ENCODE measurements at regions not wholly inside any gene's neighbourhood (a gene's known extent, or its start where the extent isn't known, plus 50 kb on each side); places are given as distances from the start of the nearest gene placed in this dataset.

DNA sequence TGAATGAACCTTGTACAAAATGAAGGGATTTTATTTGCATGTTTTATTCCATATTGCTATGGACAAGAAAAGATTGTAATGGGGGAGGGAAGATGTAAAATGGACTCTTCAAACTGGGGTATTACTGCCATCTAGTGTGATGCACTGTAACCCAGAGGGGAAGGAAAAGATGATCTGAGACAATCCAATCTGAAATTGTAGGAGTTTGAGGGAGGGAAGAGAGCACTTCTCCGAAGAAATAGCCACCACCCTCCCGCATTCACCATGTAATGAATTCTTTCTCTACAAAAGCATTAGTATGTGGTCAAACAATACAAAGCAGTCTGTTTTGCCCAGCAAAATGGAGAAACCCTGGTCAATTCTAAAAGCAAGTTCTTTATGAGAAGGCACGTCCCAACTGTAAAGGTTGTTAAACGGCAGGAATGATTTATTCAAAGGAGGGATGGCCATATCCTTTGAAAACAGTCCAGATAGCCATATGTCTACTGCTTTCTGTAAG, 679.5 kb upstream of the NRSN1 start:
- FAIRE-seq (no peak), DNase-seq (ENCODE audit: insufficient read length, low spot score) (no peak)

GRCh38 chr6:23447731-23448130, 678.3 kb upstream of the NRSN1 start:
- FAIRE-seq = no peak
- DNase-seq (ENCODE audit: insufficient read length, low spot score) = no peak

GRCh38 chr6:23448281-23448680, 677.7 kb upstream of the NRSN1 start:
- FAIRE-seq = no peak

DNA sequence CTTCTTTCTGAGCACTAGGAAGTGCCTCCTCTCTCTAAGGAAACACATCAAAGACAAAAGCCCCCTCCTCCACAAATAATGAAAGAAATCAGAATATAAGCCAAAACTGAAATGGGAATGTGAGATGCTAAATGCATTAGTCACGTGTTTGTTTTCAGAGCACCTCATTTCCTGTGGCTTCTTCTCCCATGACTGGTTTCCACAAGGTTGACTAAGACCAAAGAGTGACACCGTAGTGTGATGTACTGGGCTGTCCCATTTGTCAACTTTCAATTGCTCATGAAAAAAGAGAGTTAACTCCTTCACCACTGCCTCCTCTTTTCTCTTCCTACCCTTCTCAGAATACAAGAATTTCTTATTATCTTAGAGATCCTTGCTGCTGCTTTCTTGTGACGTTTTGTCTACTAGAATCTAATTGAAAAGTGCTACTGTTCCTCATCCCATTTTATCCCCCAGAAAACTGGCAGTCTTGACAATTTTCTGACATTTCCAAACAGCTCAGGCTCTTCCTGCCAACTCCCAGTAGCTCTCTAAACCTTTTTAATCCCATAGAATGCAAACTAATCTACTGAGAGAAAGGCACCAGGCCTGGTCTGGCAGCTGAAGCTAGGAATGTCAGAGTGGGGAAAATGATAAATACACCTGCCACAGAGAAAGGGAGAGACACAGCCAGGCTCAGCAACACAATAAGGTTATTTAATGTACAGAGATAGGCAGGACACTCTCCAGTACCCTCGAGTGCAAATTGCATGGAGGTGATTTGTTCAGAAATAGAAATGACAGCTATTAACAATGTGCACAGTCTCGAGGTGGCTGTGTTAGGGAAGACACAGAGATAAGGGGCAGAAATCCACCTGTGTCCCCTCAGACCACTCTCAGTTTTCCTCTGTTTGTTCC, 671.7 kb upstream of the NRSN1 start:
- DNase-seq (ENCODE audit: insufficient read length, low spot score) (no peak), FAIRE-seq (no peak)

More at GRCh38 chr6:23448281-23448680, 677.7 kb upstream of the NRSN1 start:
- no peak for DNase-seq (ENCODE audit: insufficient read length, low spot score)

DNA sequence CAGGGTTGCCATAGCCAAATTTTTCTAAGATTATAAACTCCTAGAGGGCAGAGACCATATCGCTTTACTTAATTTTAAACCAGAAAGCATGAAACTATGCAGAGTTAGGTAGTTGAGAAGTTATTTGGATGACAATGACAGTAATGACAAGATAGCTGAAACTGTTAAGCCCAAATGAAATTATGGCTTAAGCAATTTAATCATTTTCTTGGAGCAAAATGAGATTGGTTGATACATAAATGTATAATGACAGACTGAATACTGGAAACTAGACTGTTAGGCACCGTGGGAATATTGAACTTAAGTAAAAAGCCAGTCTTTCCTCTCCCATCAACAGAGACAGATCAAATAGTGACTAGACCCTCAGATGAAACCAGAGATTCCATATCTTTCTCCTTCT, 670.3 kb upstream of the NRSN1 start:
- FAIRE-seq (no peak), DNase-seq (ENCODE audit: insufficient read length, low spot score) (no peak)

DNA sequence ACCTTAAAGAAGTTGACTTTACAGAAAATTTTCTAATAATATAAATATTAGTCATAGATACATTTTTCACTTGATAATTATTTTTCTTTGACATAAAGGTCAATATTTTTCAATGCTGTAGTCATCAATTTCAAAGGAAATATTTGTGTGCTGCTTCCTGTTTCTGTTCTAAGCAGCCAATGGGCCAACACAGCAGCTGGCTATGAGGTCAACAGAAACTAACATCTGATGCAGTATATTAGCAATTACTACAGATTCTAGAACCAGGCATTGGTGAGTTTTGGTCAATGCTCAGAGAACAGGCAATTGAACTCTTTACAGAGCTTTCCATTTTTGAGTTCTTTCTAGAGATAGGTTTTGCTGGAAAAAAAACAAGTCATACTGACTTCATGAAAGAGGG, 669.6 kb upstream of the NRSN1 start:
- DNase-seq (ENCODE audit: insufficient read length, low spot score) = no peak
- no peak for FAIRE-seq

DNA sequence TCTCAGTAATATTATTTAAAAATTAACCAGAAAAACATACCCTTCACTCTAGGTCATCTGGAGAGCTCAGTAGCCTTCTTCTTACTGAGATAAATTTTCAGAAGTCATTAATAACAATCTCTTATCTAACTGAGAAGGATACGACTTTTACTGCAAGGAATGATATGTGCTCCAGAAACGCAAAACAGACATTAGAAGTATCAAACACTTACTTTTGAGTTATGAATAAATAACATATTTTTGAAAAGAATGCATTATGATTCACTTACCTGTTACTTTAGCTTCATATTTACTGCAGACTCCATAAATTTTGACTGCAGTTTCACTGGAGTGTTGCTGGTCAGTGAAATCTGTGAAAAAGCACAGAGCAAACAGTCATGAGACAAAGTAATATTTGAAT, 668.7 kb upstream of the NRSN1 start:
- no peak for FAIRE-seq
- no peak for DNase-seq (ENCODE audit: insufficient read length, low spot score)

DNA sequence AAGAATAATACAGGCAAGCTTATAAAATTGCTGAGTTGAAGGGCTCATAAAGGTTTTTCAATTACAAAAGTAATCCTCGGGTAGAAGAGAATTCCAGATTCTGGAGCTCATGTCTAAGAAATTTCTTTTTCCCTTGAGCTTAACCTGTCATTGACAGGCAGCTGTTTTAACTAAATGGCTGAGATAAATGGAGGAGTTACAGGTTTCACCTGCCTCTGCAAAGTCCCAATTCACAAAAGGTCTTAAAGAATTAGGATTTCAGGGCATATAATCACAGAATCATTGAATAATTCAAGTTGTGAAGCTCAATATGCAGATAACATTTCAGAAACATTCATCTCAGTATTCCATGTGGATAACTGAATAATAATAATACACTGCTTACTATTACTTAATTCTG, 660.1 kb upstream of the NRSN1 start:
- DNase-seq (ENCODE audit: insufficient read length, low spot score) (no peak), FAIRE-seq (no peak)

DNA sequence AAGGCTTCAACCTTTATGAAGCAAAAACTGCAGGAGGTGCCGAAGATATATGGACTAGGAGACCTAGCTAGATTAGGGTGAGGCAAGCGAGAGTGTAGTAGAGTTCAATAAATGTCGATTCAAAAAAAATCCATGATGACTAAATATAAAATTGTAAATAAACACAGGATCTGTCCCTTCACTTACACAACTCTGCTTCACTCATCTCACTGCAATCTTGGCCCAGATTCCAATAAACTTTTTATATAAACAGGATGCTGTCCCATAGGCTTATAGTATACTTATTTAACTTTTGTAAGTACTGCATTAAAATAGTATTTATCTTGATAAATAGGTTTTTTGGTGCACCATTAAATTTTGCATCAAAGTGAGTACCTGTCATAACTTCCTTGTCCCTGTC, 648.4 kb upstream of the NRSN1 start:
- FAIRE-seq = no peak
- no peak for DNase-seq (ENCODE audit: insufficient read length, low spot score)

GRCh38 chr6:23478312-23478711, 647.7 kb upstream of the NRSN1 start:
- no peak for FAIRE-seq
- no peak for DNase-seq (ENCODE audit: insufficient read length, low spot score)

- no peak for FAIRE-seq
- DNase-seq (ENCODE audit: insufficient read length, low spot score) = no peak
These were observed 642.1 kb upstream of the NRSN1 start for GRCh38 chr6:23483896-23484295.

DNA sequence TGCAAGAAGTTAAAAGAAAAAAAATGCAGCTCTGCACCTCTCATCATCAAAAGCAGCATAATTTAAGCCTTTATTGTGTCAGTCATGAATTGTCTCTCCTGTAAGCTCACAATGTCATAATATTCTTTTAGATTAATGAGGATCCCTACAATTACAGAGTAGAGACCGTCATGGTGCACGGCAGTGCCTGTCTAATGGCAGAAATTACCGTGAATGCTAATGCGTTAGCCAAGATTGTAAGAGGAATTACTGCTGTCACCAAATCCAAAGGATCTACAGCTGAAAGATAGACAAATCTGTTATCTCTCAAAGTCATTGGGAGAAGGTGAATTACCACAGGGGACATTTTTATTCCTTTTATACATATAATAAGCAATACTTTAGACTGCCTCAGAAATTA, 631.6 kb upstream of the NRSN1 start:
- FAIRE-seq = no peak

DNA sequence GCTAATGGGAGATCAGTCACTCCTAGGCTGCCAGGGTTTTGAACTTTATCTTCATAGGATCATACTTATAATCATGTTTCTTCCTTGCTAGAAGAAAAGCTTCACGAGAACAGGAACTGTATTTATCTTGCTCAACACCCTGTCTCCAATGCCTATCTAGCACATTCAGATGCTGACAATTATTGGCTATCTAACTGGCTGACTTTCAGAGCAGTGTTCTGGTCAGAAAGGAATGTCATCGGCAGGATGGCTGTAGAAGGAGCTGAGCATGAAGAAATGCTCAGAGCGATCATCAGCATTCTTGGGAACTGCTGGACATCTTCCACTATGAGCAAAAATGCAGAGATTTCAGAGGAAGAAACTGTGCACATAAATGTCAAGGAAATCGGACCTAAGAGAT, 628.0 kb upstream of the NRSN1 start:
- FAIRE-seq = no peak
- DNase-seq (ENCODE audit: insufficient read length, low spot score) = no peak

More for the DNA sequence above, 631.6 kb upstream of the NRSN1 start:
- no peak for DNase-seq (ENCODE audit: insufficient read length, low spot score)

- FAIRE-seq (no peak), DNase-seq (ENCODE audit: insufficient read length, low spot score) (no peak)
These were observed 626.5 kb upstream of the NRSN1 start for GRCh38 chr6:23499549-23499948.

- DNase-seq (ENCODE audit: insufficient read length, low spot score) = no peak
- FAIRE-seq = no peak
These were observed 622.8 kb upstream of the NRSN1 start for GRCh38 chr6:23503173-23503572.

GRCh38 chr6:23505026-23505425, 621.0 kb upstream of the NRSN1 start:
- FAIRE-seq (no peak), DNase-seq (ENCODE audit: insufficient read length, low spot score) (no peak)

DNA sequence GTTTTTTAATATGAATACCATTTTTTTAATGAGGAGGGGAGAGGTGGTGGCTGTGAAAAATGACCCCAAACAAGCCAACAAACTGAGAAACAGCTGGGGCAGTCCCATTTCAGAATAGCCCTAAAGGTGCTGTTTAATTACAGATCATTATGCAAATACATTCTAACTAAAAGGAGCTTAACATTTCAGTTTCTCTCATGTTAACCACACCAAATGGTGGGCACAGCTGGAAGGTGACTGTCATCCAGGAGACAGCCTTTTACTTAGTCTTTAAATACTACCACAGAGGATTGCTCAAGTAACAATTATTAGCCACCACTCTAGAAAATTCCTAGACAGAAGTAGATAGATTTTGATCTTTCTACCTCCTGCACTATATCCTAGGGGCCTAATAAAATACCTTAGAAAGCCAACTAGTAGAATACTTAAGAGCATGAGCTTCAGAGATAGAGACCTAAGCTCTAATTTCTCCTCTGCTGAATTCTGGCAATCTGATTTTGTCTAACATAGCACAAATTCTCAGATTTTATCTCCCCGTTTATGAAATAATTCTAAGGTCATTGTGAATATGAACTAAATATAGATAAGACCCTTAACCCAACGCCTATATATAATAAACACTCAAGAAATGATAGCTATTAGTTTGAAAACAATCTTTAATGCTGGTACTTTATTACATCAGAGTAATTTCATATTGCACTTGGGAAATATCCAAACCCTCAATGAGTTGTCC, 615.1 kb upstream of the NRSN1 start:
- FAIRE-seq (no peak), DNase-seq (ENCODE audit: insufficient read length, low spot score) (no peak)

DNA sequence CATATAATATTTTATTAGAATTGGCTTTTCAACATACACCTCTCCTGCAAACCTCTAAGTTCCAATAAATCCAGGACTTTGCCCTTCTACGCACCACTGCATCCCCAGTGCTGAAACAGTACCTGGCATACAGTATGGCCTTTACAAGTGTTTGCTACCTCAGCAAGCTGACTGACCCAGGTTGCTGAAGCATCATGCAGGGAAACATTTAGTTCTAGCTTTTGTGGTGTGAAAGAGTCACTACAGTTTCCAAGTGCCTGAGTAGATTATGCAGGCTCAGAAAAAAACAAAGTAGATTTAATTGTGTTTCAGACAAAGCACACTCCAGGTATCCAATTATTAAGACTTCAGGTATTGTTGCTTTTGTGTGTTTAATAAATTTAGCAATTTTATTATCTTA, 614.2 kb upstream of the NRSN1 start:
- DNase-seq (ENCODE audit: insufficient read length, low spot score) (no peak), FAIRE-seq (no peak)

GRCh38 chr6:23518294-23518693, 607.7 kb upstream of the NRSN1 start:
- FAIRE-seq (no peak), DNase-seq (ENCODE audit: insufficient read length, low spot score) (no peak)

GRCh38 chr6:23522792-23523547, 603.0 kb upstream of the NRSN1 start:
- no peak for DNase-seq (ENCODE audit: insufficient read length, low spot score)
- no peak for FAIRE-seq

DNA sequence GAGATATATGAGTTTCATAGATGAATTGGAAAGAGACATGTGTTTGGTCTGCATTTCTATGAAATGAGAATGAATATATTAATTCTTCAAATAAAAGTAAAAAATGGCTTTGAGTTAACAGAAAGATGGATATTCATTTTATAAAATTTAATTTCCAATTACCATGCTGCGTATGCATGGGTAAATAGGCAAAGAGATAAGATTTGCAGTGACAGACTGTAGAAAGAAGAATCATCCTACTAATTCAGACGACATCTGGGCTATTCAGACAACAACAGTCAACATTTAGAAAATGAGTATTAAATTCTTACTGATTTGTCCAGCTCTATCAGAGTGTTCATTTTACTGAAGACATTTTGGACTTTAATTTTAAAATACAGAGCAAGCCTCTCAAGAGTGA, 602.2 kb upstream of the NRSN1 start:
- DNase-seq (ENCODE audit: insufficient read length, low spot score) = no peak
- no peak for FAIRE-seq

Data from GM19239 (cell line).